Fibroblast of mammary gland (primary cell): ENCODE measurements at regions not wholly inside any gene's neighbourhood (a gene's known extent, or its start where the extent isn't known, plus 50 kb on each side); places are given as distances from the start of the nearest gene placed in this dataset.

Experiments
- DNase-seq: peaks from one replicate; pipeline ENCODE4 v3.0.0-alpha.2; 2010; ENCODE audit warnings: low read depth
- H3K4me3 ChIP-seq: 2 replicates; pipeline ENCODE4 v1.5.1; 2011; ENCODE audit warnings: low read depth, mild to moderate bottlenecking, low read length, moderate library complexity; ENCODE audit not compliant: control insufficient read depth
- CTCF ChIP-seq: conservative IDR thresholded peaks from 2 replicates; pipeline ENCODE4 v1.5.1; 2011; ENCODE audit warnings: low read depth, low read length, inconsistent platforms; ENCODE audit not compliant: control insufficient read depth, insufficient read depth

GRCh38 chr6:163971841-163972838, 557.6 kb downstream of the QKI start:
- no peak overlapping the region for H3K4me3 ChIP-seq
- TF ChIP-seq CTCF, result no peak
- no peak for DNase-seq

DNA sequence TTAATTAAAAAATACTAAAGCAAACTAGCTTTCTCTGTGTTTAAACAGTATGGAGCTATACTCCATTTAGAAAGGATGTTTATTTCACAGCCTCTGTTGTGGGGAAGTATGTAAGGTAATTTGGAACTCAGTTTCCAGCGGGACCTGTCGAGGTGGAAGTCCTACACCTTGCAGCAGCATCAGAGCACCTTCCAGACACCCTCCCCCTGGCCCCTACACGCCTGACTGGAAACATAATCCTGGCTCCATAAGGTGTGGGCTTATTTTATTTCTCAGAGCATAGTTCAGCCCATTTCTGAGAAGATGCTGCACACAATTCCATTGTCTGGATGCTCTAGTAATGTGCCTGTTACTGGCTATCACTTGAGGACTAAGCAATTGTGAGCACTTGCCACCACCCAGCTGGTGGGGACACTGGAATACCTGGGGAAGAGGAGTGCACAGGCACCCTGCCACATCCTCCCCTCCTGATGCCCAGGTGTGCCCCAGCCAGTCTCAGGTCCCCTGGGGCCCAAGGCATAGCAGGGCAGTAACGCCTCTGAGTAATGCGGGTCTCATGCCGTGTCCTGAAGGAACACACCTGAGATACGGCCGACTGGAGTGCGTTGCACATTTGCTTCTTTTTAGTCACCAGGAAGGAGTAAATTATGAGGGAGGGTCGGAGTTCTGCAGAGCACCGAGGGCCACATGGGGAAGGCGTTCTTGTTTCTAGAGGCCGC, 556.5 kb downstream of the QKI start:
- DNase-seq, result no peak
- TF ChIP-seq CTCF, result no peak
- no peak overlapping the region for H3K4me3 ChIP-seq

GRCh38 chr6:163965426-163966348, 551.2 kb downstream of the QKI start:
- no peak overlapping the region for H3K4me3 ChIP-seq
- no peak for TF ChIP-seq CTCF
- no peak for DNase-seq

DNA sequence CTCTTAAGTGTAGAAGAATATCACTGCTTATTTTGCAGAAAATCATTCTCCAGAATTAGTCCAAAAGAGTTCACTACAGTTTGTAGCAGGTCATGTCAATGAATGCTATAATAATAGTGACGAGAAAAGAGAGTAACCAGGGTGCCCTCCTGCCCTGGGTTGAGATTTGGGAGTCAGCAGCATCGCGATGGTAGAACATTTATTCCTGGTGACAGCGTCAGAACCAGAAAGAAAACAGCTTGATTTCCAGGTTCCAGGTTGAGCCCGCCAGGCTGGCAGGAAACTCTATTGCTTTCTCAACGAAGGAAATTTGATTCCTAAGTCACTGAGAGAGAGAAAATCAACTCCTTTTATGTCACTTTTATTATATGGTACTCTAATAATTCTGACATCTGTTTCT, 550.3 kb downstream of the QKI start:
- no peak for TF ChIP-seq CTCF
- no peak for DNase-seq
- no peak overlapping the region for H3K4me3 ChIP-seq

DNA sequence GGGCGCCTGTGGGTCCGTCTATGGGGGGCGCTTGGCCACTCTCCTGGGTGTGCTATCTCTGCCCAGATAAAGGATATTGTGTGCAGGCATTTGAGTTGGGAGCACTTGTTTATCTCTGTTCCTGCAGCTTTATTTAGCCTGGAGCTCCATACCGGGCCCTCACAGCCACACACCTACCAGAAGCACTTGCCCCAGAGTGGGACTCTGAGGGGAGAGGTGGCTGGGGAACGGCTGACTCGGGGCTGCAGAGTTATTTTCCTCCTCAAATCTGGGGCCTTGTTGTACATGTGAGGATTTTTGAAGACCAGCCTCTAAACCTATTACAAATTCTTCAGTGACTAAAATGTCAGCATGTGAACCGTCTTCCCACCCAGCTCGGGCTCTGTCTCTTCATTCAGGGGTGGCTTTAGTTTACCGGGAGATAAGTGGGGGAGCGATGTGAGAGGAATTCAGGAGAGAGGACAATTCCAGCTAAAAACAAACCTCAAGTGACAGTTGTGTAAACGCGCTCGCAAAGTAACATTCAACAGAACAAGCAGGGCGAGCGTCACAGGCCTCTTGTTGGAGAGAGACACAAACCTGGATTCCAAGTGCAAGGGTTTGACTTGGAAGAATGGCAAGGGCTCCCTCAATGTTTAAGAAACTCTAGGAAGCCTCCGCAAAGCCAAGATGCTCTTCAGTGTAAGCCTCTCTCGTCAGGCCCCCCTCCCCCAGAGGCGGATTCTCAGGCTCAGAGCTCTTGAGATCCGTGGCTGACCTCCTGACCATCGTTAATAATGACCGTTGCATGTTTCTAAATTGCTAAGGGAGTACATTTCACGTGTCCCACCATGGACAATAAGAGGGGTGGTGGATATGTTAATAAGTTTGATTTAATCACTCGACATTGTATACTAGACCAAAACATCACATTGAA, 548.9 kb downstream of the QKI start:
- no peak for TF ChIP-seq CTCF
- H3K4me3 ChIP-seq, result no peak overlapping the region
- DNase-seq, result no peak

DNA sequence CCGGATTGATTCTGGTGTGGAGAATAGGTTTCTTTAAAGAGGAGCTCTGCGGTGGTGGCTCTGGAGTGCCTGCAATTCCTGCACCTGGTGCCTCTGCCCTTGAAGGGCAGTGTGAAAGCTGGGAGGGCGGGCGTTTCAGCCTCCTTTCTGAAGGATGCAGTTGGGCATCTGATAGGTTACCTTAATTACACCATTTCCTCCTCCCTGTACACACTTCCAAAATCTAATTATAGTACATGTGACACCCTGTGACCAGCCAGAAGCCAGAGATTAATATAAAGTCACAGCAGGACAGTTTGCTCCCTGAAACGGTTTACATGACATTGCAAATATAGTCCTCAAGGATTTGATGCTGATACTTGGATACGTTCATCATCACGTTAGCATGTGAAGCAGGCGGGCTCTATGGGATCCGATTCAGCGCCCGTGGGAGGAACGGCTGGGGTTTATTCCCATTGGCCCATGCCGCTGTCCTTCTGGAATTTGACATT, 548.2 kb downstream of the QKI start:
- TF ChIP-seq CTCF, result no peak
- no peak for DNase-seq
- no peak overlapping the region for H3K4me3 ChIP-seq
